ENCODE measurements at regions not wholly inside any gene's neighbourhood (a gene's known extent, or its start where the extent isn't known, plus 50 kb on each side); places are given as distances from the start of the nearest gene placed in this dataset.

- Histone ChIP-seq H3K14ac (replicated peaks; ENCODE audit: low read depth, low read length) (no peak overlapping the region), H4K5ac (ENCODE audit: low read depth, low read length) (no peak overlapping the region), H3K36me3 (ENCODE audit: control insufficient read depth, insufficient read depth, low read length) (no peaks in the 10 kb centered on the region), H2BK120ac (ENCODE audit: low read depth, low read length) (no peak overlapping the region), H3K27me3 (ENCODE audit: control insufficient read depth, insufficient read depth, low read length) (no peaks in the 10 kb centered on the region), H3K4me3 (ENCODE audit: insufficient read depth, low read depth, low read length) (no peak overlapping the region), H3K23ac (ENCODE audit: low read depth, low read length) (no peak overlapping the region), H3K79me1 (ENCODE audit: low read depth in 1 of 2, low read length in 2 of 2) (no peaks in the 10 kb centered on the region), H3K9me3 (ENCODE audit: control insufficient read depth, insufficient read depth, low read length) (no peaks in the 10 kb centered on the region), H4K20me1 (ENCODE audit: insufficient read depth, low read length) (no peaks in the 10 kb centered on the region), H3K4me1 (ENCODE audit: control insufficient read depth, insufficient read depth, low read length) (no peaks in the 10 kb centered on the region), H3K18ac (ENCODE audit: low read depth, low read length) (no peak overlapping the region), H3K9ac (ENCODE audit: low read depth, low read length) (no peak overlapping the region), H3K9me1 (ENCODE audit: insufficient read depth, low read length) (no peaks in the 10 kb centered on the region), H2BK20ac (ENCODE audit: low read depth, low read length) (no peak overlapping the region), H3K27ac (ENCODE audit: insufficient read depth, low read length) (no peak overlapping the region), H2BK15ac (ENCODE audit: low read depth, low read length) (no peak overlapping the region), H2AK5ac (ENCODE audit: low read depth, low read length) (no peak overlapping the region), H3K4me2 (ENCODE audit: low read depth, low read length) (no peak overlapping the region), H4K8ac (ENCODE audit: low read depth in 2 of 2, low read length in 2 of 2) (no peak overlapping the region), H2AFZ (replicated peaks; ENCODE audit: low read length, poor library complexity) (no peak overlapping the region), H4K91ac (ENCODE audit: insufficient read depth, low read depth, low read length) (no peak overlapping the region), H2BK5ac (ENCODE audit: low read depth, low read length, poor library complexity, severe bottlenecking) (no peak overlapping the region), H2AK9ac (replicated peaks; ENCODE audit: low read depth, low read length, poor library complexity) (no peak overlapping the region), H3K4ac (ENCODE audit: low read depth, low read length) (no peak overlapping the region), H3K56ac (ENCODE audit: extremely low read depth, insufficient read depth, low read length) (no peak overlapping the region)
- no peak for DNase-seq
- dilution Hi-C loops (cut with HindIII; ENCODE audit: low sequenced_read_pairs, unreplicated experiment) = no loop called here
- no peak for ATAC-seq (ENCODE audit: low read depth)
- in situ Hi-C loops (cut with MboI; ENCODE audit: low sequenced_read_pairs) = no loop called here
- POLR2A ChIA-PET (ENCODE audit: unreplicated experiment) = no interaction called here
- CTCF ChIA-PET = no interaction called here
- intact Hi-C loops (cut with micrococcal nuclease) = no loop called here
- no TSS peak for BruUV-seq (replicated peaks)
- no peak for TF ChIP-seq USF2 (IDR thresholded peaks at IDR 0.05; ENCODE audit: low read depth, low read length)
- no peak for TF ChIP-seq NFE2L2 (IDR thresholded peaks at IDR 0.05; ENCODE audit: low read depth, low read length)
- TF ChIP-seq CHD1 (IDR thresholded peaks at IDR 0.05; ENCODE audit: low read depth, low read length) = no peak
- TF ChIP-seq MAFK (IDR thresholded peaks at IDR 0.05; ENCODE audit: low read depth, low read length) = peak; percentile 56
- 60% methylated on average over 1 of the region's 7 CpGs; no CpG with 5 or more reads in 1 of the 2 experiments for WGBS, 2 experiments (ENCODE audit: extremely low coverage in 2 of 2, insufficient read length in 1 of 2)
Observed at GRCh38 chr3:44132593-44132992, 109.1 kb upstream of the TOPAZ1 start.

Data from IMR-90 (cell line).